Neural progenitor cell (in vitro differentiated cells): ENCODE measurements at regions not wholly inside any gene's neighbourhood (a gene's known extent, or its start where the extent isn't known, plus 50 kb on each side); places are given as distances from the start of the nearest gene placed in this dataset.

Experiments used
- CTCF ChIP-seq: fragments of 200-600 bp; sonication (generic); IDR thresholded peaks from 2 replicates; pipeline ENCODE4 v1.5.1; 2017; ENCODE audit warnings: antibody characterized with exemption, mild to moderate bottlenecking
- EZH2 ChIP-seq: fragments of 200-600 bp; sonication (generic); IDR thresholded peaks from 2 replicates; pipeline ENCODE4 v1.6.1; 2017; ENCODE audit warnings: antibody characterized with exemption, mild to moderate bottlenecking, moderate library complexity

GRCh38 chr10:78919181-78919966, 149.4 kb upstream of the ZMIZ1 start:
- TF ChIP-seq CTCF (no peak), EZH2 (no peak)
